ENCODE measurements at regions not wholly inside any gene's neighbourhood (a gene's known extent, or its start where the extent isn't known, plus 50 kb on each side); places are given as distances from the start of the nearest gene placed in this dataset.

- Mint-ChIP-seq H3K4me3 (ENCODE audit: low read depth) (no peak overlapping the region), H3K36me3 (ENCODE audit: insufficient read depth) (no peaks in the 10 kb centered on the region), H3K27me3 (peaks cover 6% of the 10 kb centered on the region), H3K4me1 (ENCODE audit: low read depth) (no peaks in the 10 kb centered on the region), H3K9me3 (ENCODE audit: low read depth) (no peaks in the 10 kb centered on the region), H3K27ac (no peak overlapping the region)
- no peak for TF ChIP-seq CTCF (IDR thresholded peaks at IDR 0.05; ENCODE audit: unreplicated experiment)
- DNase-seq (ENCODE audit: low spot score, unreplicated experiment) = no peak
These were observed 726.5 kb downstream of the SLC4A3 start for GRCh38 chr2:220353897-220354296.

GRCh38 chr2:220356076-220356475, 728.6 kb downstream of the SLC4A3 start:
- no peak overlapping the region for H3K4me3 Mint-ChIP-seq (ENCODE audit: low read depth)
- H3K27ac Mint-ChIP-seq = no peak overlapping the region
- no peaks in the 10 kb centered on the region for H3K4me1 Mint-ChIP-seq (ENCODE audit: low read depth)
- DNase-seq (ENCODE audit: low spot score, unreplicated experiment) = no peak
- peaks cover 4% of the 10 kb centered on the region for H3K9me3 Mint-ChIP-seq (ENCODE audit: low read depth)
- peaks cover 6% of the 10 kb centered on the region for H3K27me3 Mint-ChIP-seq
- TF ChIP-seq CTCF (IDR thresholded peaks at IDR 0.05; ENCODE audit: unreplicated experiment) = no peak
- H3K36me3 Mint-ChIP-seq (ENCODE audit: insufficient read depth) = no peaks in the 10 kb centered on the region

GRCh38 chr2:220365023-220365422, 737.6 kb downstream of the SLC4A3 start:
- no peaks in the 10 kb centered on the region for H3K27me3 Mint-ChIP-seq
- no peak overlapping the region for H3K4me3 Mint-ChIP-seq (ENCODE audit: low read depth)
- no peak for DNase-seq (ENCODE audit: low spot score, unreplicated experiment)
- no peaks in the 10 kb centered on the region for H3K36me3 Mint-ChIP-seq (ENCODE audit: insufficient read depth)
- no peak overlapping the region for H3K27ac Mint-ChIP-seq
- TF ChIP-seq CTCF (IDR thresholded peaks at IDR 0.05; ENCODE audit: unreplicated experiment) = no peak
- peaks cover 18% of the 10 kb centered on the region for H3K9me3 Mint-ChIP-seq (ENCODE audit: low read depth)
- no peaks in the 10 kb centered on the region for H3K4me1 Mint-ChIP-seq (ENCODE audit: low read depth)

- DNase-seq (ENCODE audit: low spot score, unreplicated experiment) = no peak
- H3K27me3 Mint-ChIP-seq = no peaks in the 10 kb centered on the region
- H3K4me3 Mint-ChIP-seq (ENCODE audit: low read depth) = no peak overlapping the region
- peaks cover 2% of the 10 kb centered on the region for H3K4me1 Mint-ChIP-seq (ENCODE audit: low read depth)
- H3K9me3 Mint-ChIP-seq (ENCODE audit: low read depth) = peaks cover 15% of the 10 kb centered on the region
- no peak overlapping the region for H3K27ac Mint-ChIP-seq
- H3K36me3 Mint-ChIP-seq (ENCODE audit: insufficient read depth) = no peaks in the 10 kb centered on the region
- TF ChIP-seq CTCF (IDR thresholded peaks at IDR 0.05; ENCODE audit: unreplicated experiment) = no peak
These were observed 739.3 kb downstream of the SLC4A3 start for GRCh38 chr2:220366765-220367164.

GRCh38 chr2:220370764-220371163, 743.3 kb downstream of the SLC4A3 start:
- no peak overlapping the region for H3K4me3 Mint-ChIP-seq (ENCODE audit: low read depth)
- H3K36me3 Mint-ChIP-seq (ENCODE audit: insufficient read depth) = no peaks in the 10 kb centered on the region
- peaks cover 6% of the 10 kb centered on the region for H3K4me1 Mint-ChIP-seq (ENCODE audit: low read depth)
- TF ChIP-seq CTCF (IDR thresholded peaks at IDR 0.05; ENCODE audit: unreplicated experiment) = no peak
- H3K9me3 Mint-ChIP-seq (ENCODE audit: low read depth) = peaks cover 11% of the 10 kb centered on the region
- no peak for DNase-seq (ENCODE audit: low spot score, unreplicated experiment)
- no peak overlapping the region for H3K27ac Mint-ChIP-seq
- H3K27me3 Mint-ChIP-seq = no peaks in the 10 kb centered on the region
